Fibroblast of peridontal ligament (primary cell): ENCODE measurements at regions not wholly inside any gene's neighbourhood (a gene's known extent, or its start where the extent isn't known, plus 50 kb on each side); places are given as distances from the start of the nearest gene placed in this dataset.
"Not testable (repeated sequence)": the region's sequence is repeated elsewhere in the genome, so short reads cannot be mapped to it uniquely, and the experiment has no call there.

Source experiments
- DNase-seq: peaks from one replicate; pipeline ENCODE4 v3.0.0-alpha.2; 2010; ENCODE audit errors: extremely low read depth

DNA sequence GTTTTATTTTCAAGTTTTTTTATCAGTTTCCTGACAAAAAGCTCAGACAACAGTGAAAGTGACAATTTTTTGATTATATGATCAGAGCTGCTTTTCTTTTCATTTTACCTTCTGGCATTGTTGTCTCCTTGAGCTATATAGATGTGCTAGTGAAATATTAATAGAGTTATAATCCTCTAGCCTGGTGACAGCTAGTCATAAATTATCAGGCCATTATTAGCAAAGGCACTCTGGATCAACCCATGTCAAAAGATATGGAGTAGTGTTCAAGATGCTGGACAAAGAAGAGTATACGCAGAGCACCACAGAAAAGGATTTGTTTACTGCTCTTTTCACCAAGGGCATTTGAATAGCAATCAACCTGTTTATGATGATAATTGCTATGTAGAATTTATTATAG, 1230.1 kb downstream of the HACE1 start:
- DNase-seq = no peak

DNA sequence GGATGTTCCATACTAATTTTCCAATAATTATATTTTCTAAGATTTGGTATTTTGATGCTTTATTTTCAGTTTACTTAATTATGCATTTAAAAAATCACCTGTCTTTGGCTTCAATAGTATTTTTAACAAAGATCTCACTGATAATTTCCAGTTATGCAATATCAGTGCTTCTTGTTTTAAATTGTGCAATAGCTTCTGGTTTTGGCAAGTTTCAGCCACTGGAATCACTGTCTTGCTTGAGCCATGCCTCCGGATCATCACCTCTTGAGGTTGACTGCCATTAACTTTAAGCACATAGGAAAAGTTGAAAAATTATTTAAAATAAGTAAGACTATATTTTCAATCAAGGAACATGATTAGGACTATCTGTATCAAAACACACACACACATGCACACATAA, 1242.1 kb downstream of the HACE1 start:
- DNase-seq = no peak

DNA sequence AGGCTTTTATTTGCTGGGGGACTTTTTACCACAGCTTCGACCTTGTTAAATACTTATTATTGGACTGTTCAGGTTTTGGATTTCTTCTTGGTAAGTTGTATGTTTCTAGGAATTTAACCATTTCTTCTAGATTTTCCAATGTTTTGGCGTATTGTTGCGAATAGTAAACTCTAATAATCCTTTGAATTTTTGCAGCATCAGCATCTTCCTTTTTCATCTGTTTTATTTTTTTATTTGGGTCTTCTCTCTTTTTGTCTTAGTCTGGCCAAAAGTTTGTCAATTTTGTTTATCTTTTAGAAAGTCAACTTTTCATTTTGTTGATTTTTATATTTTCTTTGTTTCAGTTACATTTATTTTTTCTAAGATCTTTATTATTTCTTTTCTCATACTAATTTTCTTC, 1272.0 kb downstream of the HACE1 start:
- DNase-seq = no peak

DNA sequence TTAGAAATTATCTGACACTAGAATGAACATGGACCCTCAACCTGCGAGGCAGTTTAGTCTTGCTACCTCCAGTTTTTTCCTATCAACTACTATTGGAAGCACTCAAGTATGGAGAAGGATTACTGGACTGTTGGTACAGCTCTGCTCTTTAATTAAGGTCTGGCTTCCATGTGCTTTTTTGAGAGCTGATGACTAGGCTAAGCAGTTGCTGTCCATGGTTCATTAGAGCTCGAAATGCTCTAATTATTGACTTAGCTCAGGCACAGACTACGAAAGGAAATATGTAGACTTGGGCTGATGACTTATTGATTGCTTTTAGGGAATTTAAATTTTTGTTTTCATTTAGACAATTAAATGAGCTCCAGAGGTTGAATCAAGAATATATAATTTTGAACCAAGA, 1281.6 kb downstream of the HACE1 start:
- DNase-seq = no peak

DNA sequence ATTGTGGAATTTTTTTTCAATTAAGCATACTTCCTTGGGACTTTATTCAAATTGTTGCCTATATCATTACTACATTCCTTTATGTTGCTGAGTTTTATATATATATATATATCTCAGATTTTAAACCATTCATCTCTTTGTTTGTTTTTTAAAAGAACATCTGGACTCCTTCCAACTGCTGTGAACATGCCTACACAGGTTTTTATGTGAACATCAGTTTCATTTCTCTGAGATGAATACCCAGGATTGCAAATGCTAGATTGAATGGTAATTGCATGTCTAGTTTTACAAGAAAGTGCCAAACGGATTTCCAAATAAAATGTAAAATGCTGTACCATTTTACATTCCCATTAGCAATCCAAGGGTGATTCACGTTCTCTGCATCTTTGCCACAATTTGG, 1289.3 kb downstream of the HACE1 start:
- DNase-seq = no peak

DNA sequence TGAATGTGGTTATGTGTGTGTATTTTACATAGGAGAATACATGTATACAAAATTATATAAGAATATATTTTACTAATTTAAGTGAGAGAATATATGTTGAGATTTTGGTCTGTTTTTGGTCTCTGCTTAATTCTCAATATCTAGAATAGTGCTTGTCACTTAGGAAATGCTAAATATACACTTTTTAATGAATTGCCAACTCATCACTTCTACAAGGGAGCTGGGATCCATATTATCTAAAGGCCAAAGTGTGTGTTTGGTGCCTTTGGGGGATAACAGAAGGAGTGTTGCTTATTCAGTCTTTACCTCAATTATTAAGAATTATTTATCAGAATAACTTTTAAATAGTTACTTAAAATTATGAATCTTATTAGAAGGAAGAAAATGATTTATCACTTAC, 1304.8 kb downstream of the HACE1 start:
- no peak for DNase-seq

DNA sequence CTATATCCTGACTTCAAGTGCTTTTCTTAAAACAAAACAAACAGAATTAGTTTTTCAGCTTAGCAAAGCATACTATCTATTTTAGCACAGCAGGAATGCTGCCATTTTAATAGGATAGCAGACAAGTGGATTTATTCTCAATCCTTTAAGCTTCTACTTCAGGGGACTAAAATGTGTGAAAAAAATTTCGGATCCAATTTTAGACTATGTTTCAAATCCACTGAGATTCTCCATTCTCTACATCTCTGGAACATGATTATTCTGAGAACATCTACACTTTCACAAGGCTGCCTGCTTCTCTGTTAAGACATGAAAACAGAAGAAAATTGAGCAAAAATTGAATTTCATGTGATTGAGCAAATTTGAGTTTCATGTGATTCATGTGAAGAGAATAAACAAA, 1321.3 kb downstream of the HACE1 start:
- no peak for DNase-seq

DNA sequence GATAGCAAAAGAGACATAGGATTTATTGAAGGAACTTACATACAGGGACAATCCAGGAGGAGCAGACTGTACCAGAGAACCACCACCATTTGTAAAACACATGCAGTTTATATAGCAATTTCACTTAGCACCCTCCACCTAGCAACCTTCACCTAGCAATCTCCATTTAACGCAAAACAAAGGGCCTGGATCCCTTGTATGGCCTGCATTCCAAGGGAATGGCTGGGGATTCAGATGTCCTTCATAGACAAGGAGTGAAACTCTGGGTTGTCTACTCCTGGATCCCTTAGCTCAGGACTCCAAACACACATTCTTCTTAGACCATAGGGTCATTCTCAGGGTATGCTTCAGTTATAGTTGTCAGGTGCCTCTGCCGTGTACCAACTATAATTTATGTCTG, 1324.9 kb downstream of the HACE1 start:
- no peak for DNase-seq

DNA sequence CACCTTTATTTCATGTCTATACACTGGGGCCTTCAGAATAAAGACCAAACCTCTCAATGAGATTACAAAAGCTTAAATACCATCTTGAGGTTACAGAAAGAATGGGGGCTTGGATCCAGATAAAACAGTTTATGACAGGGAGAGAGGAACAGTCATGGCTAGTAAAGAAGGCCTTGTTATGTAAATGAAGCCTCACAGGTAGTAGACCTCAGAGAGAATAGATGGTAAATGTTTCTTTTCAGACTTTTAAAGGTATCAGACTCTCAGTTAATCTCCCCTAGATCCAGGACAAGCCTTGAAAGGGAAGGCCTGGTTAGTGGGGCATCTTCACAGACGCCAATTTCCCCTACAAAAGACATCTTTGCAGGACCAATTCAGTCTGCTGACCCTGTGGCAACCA, 1325.6 kb downstream of the HACE1 start:
- DNase-seq = no peak

DNA sequence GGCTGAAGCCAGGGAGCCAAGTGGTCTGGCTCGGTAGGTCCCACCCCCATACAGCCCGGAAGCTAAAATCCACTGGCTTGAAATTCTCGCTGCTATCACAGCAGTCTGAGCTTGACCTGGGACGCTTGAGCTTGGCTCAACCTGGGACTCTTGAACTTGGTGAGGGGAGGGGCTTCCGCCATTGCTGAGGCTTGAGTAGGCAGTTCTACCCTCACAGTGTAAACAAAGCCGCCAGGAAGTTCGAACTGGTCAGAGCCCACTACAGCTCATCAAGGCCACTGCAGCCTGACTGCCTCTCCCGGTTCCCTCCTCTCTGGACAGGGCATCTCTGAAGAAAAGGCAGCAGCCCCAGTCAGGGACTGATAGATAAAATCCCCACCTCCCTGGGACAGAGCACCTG, 1337.7 kb downstream of the HACE1 start:
- DNase-seq = no peak

DNA sequence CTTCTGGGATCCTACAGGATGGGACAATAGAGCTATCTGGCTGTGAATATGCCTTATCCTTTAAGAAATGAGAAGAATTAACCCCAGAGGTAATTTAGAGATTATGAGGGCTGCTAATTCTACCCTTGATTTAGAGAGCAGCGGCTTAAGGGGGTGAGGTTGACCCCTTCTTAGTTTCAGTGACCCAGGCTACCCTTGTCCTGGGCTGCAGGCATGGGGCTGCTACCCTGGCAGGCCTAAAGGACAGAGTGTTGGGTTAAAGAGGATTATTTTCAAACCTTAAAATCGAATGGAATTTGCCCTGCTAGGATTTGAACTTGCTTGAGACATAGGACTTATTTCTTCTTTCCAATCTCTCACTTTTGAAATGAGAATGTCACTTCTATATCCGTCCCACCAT, 1343.4 kb downstream of the HACE1 start:
- no peak for DNase-seq

DNA sequence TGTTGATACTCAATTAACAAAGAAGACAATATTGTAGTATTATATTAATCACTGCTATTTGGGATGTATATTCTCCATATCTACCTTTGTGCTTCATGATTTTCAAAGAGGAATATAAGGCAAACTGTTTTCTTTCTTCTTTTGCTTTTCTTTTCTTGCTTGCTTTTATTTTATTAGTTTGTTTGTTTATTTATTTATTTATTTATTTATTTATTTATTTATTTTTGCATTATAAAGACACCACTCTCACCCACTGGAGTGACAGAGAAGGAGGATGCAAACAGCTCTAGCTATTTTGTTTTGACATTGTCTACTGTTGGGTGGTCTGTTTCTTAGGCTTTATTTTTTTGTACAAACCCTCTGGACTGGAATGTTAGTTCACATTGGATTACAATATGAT, 1352.7 kb downstream of the HACE1 start:
- no peak for DNase-seq

DNA sequence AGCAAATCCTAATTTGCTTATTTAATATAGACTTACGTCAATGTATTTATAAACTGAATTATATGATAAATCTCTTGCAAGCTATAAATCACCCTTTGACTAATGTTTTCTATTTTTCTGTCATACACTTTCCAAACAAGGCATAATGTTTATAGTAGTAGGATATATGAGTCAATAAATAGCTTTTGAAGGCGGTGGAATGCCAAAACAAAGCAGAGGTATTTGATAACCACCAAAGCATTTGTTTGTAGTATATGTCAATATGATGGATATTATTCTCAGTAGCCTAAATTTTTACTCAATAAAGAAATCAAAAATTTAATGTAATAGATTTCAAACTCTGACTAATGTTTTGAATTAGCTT, 1354.6 kb downstream of the HACE1 start:
- DNase-seq = no peak

DNA sequence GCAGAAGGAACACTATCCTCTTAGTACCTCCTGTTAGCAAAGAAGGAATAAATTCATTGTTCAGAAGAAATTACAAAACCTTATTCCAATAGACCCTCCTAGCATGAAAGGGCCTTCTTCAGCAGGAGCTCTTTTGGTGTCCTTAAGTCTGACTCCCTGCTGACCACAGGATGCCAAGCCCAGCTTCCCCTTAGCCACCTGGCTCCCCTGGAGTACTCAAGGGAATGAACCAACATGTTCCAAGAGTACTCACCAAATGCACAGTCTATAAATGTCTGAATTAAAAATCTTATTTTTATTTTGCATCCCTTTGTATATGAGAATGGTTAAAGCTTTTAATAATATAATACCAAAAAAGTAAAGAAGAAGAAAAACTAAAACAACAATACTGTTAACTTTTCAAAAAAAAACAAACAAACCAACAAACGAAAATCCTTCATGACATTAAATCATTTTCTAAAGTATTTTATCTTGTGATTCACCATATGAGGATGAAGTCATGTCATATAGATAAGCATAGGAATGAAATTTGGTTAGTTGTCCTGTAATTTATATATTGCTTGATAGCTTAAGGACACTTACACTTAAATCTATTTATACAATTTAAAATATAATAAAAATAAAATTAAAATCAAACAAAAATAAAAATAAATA, 1355.1 kb downstream of the HACE1 start:
- no peak for DNase-seq

DNA sequence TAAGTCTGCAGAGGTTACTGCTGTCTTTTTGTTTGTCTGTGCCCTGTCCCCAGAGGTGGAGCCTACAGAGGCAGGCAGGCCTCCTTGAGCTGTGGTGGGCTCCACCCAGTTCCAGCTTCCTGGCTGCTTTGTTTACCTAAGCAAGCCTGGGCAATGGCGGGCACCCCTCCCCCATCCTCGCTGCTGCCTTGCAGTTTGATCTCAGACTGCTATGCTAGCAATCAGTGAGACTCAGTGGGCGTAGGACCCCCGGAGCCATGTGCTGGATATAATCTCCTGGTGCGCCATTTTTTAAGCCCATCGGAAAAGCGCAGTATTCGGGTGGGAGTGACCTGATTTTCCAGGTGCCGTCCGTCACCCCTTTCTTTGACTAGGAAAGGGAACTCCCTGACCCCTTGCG, 1363.1 kb downstream of the HACE1 start:
- DNase-seq = not testable (repeated sequence)

DNA sequence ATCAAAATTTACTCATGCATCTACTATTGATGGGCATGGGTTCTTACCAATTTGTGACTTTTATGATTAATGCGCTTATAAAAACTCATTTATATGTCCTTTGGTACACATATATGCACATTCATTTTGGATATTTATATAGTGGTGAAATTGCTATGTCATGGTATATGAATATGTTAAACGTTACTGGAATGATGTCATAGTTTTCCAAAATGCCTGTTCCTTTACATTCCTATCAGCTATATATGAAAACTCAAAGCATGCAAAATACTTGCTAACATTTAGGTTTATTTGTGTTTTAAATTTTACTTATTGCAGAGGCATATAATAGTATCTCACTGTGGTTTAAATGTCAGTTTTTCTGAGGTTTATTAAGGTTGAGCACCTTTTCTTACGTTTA, 1403.1 kb downstream of the HACE1 start:
- DNase-seq = no peak

DNA sequence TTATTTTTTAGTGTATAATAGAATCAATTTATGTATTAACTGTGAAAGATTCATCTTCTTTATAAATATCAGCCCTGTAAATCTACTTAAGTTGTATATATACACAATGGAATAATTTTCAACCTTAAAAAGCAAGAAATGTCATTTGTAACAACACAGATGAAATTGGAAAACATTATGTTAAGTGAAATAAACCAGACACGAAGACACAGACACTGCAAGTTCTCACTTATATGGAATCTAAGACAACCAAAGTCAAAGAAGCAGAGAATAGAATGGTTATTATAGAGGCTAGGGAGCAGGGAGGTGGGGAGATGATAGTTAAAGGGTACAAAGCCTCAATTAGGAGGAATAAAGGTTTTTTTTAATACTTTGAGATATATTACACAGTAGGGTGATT, 1404.4 kb downstream of the HACE1 start:
- no peak for DNase-seq

DNA sequence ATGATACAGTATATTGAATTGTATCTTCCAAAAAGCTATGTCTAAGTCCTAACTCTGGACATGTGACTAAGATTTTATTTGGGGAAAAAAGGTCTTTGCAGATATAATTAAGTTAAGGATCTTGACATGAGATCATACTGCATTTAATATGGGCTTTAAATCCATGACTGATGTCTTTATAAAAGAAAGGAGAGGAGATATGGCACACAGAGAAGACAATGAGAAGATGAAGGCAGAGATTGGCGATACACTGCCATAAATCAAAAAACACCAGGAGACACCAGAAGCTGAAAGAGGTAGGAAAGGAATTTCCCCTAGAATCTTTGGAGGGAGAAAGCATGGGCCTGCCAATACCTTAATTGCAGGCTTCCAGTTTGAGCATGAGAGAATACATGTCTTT, 1450.2 kb downstream of the HACE1 start:
- DNase-seq = no peak

DNA sequence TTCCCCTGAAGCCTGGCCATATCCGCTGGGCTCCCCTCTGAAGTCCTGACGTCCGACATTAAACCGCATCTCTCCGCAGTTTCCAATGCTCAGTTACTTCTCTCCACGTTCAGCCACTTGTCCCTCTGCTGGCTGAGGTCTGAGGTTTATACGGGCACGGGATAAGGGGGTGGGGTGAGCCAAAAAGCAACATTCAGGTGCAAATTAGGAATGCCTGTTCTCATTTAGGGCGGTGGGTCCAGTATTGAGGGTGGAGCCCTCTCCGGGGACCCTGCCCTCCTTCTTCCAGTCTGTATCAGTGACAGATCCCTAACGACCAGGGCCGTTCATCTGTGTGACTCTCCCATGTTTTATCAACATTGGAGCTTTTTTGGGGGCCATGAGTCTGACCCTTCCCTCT, 1454.4 kb downstream of the HACE1 start:
- DNase-seq = no peak

DNA sequence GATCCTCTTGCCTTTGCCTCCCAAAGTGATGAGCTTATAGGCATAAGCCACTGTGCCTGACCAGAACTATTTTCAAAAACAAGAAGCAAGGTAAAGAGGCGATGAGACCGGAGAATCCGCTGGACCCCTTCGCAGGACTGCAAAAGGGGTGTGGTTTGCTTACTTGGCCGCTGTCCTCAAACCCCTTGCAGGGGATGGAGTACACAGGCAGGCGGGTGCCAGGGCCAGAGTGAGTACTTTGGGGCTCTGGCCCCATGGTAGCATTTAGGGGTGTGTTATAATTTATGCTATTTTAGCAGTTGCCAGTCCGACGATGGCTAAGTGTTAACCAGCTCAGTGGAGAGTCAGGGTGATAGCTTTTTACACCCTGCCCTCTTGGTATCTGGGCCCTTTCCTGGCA, 1454.9 kb downstream of the HACE1 start:
- DNase-seq = no peak

DNA sequence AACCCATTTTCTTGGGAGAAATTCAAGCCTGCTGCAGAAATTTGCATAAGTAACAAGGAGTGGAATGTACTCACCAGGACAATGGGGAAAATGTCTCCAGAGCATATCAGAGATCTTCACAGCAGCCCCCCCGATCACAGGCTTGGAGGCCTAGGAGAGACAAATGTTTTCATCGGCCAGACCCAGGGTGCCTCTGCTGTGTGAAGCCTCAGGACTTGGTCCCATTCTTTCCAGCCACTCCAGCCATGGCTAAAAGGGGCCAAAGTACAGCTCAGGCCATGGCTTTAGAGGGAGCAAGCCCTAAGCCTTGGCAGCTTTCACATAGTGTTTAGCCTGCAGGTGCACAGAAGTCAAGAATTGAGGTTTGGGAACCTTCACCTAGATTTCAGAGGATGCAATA, 1463.0 kb downstream of the HACE1 start:
- no peak for DNase-seq

DNA sequence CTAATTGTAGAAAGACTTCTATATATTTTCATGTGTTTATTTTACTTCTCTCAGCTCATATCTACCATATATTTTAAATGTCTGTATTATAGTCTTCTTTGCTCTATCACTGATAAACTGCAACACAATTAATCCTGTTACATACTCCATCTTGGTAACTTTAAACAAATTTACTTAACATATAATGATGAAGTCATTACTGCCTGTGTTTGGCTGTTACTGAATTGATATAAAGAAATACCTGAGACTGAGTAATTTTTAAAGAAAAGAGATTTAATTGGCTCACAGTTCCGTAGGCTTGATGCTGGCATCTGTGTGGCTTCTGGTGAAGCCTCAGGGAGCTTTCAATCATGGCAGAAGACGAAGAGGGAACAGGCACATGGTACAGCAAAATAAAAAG, 1480.4 kb downstream of the HACE1 start:
- no peak for DNase-seq

DNA sequence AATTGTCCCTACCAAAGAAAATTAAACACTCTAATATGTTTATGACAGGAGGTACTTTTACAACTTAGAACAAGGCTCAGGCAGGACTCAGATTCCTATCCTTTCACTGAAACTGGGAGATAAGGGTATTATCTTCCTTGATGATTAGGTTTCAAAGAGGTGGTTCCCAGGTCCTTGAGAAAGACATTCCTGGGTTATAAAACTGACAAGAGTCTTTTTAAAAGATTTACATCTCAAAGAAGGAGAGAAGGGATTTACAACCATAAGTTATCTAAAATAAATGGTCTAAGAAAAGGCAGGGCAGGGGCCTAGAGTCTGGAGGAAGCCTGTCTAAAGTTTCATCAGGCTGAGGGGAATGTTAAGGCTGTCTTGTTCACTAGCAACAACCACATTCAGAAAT, 1492.5 kb downstream of the HACE1 start:
- DNase-seq = no peak

DNA sequence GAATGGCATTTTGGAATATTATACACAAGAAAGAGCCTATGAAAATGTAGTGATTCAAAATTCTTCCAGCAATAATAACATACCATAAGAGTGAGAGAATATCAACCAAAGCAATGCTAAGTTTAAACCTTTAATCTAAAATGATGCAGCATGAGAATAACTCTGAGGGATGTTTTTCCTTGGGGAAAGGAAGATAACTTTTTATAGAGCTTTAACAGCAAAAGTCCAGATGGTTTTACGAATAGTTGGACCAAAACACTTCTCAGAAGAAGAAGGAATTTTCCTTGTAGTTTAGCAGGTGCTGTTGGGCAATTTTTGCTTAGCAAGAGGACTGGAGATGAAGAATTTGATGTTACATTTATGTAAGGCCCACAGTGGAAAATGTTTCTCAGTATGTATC, 1503.2 kb downstream of the HACE1 start:
- DNase-seq = no peak
